H1 (cell line): ENCODE measurements at regions not wholly inside any gene's neighbourhood (a gene's known extent, or its start where the extent isn't known, plus 50 kb on each side); places are given as distances from the start of the nearest gene placed in this dataset.

ENCODE experiments used
- CTCF ChIA-PET: fragments of 300-600 bp; sonication (Branson Sonifier 250); formaldehyde crosslinking; loops from one replicate; lab custom pipeline; 2021; ENCODE audit not compliant: partially characterized antibody; lab: Charles Lee
- POLR2A ChIA-PET: fragments of 300-600 bp; sonication (Branson Sonifier 250); formaldehyde crosslinking; loops from one replicate; lab custom pipeline; 2021; ENCODE audit warnings: inconsistent platforms; ENCODE audit not compliant: partially characterized antibody; lab: Charles Lee
- DNase-seq, 2 experiments: peaks; one replicate each; pipeline versions ENCODE4 v3.0.0 to v3.0.0-alpha.2; 2010 to 2022; ENCODE audit warnings: low spot score in 2 of 2, low read depth in 1 of 2, mixed read lengths in 1 of 2
- FAIRE-seq: peaks from 2 replicates; lab custom pipeline; 2011; peaks lifted over from hg19 to GRCh38; lab: Jason Lieb, UNC
- H2AFZ ChIP-seq: 2 replicates; pipeline ENCODE4 v1.8.1; 2012; ENCODE audit warnings: low read length, inconsistent platforms
- H2AK5ac ChIP-seq: 2 replicates; pipeline ENCODE4 v1.6.1; 2013; ENCODE audit warnings: low read depth, low read length
- H2BK120ac ChIP-seq: replicated peaks from 2 replicates; pipeline ENCODE3; 2013; ENCODE audit warnings: low read depth, low read length, inconsistent platforms
- H2BK12ac ChIP-seq: 2 replicates; pipeline ENCODE4 v1.6.1; 2013; ENCODE audit warnings: low read depth, low read length
- H2BK15ac ChIP-seq: 2 replicates; pipeline ENCODE4 v1.6.1; 2013; ENCODE audit warnings: low read length
- H2BK20ac ChIP-seq: 2 replicates; pipeline ENCODE4 v1.6.1; 2013; ENCODE audit warnings: low read length
- H2BK5ac ChIP-seq: 2 replicates; pipeline ENCODE4 v1.6.1; 2013; ENCODE audit warnings: low read depth, low read length
- H3K14ac ChIP-seq: 2 replicates; pipeline ENCODE4 v1.6.1; 2013; ENCODE audit warnings: inconsistent platforms; ENCODE audit not compliant: insufficient read length
- H3K18ac ChIP-seq: 2 replicates; pipeline ENCODE4 v1.6.1; 2013; ENCODE audit warnings: low read length; ENCODE audit errors: extremely low read depth
- H3K23ac ChIP-seq: 2 replicates; pipeline ENCODE4 v1.6.1; 2013; ENCODE audit warnings: inconsistent platforms; ENCODE audit not compliant: insufficient read length
- H3K23me2 ChIP-seq: 2 replicates; pipeline ENCODE4 v1.6.1; 2013; ENCODE audit warnings: low read depth, low read length
- H3K27ac ChIP-seq: 2 replicates; pipeline ENCODE4 v1.6.1; 2011; ENCODE audit warnings: low read depth, low read length, inconsistent platforms
- H3K27me3 ChIP-seq, 4 experiments: replicated peaks in 1 of 4; 1 replicate in 1 of 4; 2 replicates in 3 of 4; pipeline versions ENCODE4 v1.6.1 to v1.8.1; 2011 to 2013; ENCODE audit warnings: low read length in 3 of 4, mild to moderate bottlenecking in 3 of 4, inconsistent platforms in 2 of 4, mixed read lengths in 2 of 4, moderate library complexity in 1 of 4; ENCODE audit not compliant: control insufficient read depth in 3 of 4, insufficient read depth in 3 of 4; ENCODE audit errors: extremely low read depth in 1 of 4
- H3K36me3 ChIP-seq, 4 experiments: 2 replicates each; pipeline versions ENCODE4 v1.6.1 to v1.8.1; 2011 to 2013; ENCODE audit warnings: mild to moderate bottlenecking in 4 of 4, low read length in 3 of 4, moderate library complexity in 2 of 4, control low read depth in 1 of 4, inconsistent platforms in 1 of 4; ENCODE audit not compliant: insufficient read depth in 4 of 4, control insufficient read depth in 2 of 4
- H3K4ac ChIP-seq: replicated peaks from 2 replicates; pipeline ENCODE3; 2013; ENCODE audit warnings: low read length, low read depth, mixed read lengths, inconsistent platforms; ENCODE audit not compliant: insufficient read length
- H3K4me1 ChIP-seq, 4 experiments: replicated peaks in 1 of 4; 1 replicate in 1 of 4; 2 replicates in 3 of 4; pipeline versions ENCODE4 v1.6.1 to v1.8.1; 2011 to 2013; ENCODE audit warnings: low read length in 3 of 4, inconsistent platforms in 2 of 4, mixed read lengths in 1 of 4; ENCODE audit not compliant: insufficient read depth in 4 of 4, control insufficient read depth in 3 of 4
- H3K4me2 ChIP-seq, 2 experiments: 2 replicates each; pipeline versions ENCODE4 v1.6.1 to v1.8.1; 2011 to 2013; ENCODE audit warnings: low read depth in 2 of 2, low read length in 2 of 2, control low read depth in 1 of 2, inconsistent platforms in 1 of 2, mild to moderate bottlenecking in 1 of 2; ENCODE audit not compliant: insufficient read depth in 1 of 2
- H3K4me3 ChIP-seq, 4 experiments: fragments of 200-600, 300-600 bp in 1 of 4; sonication (generic), shearing (Covaris generic), sonication (Bioruptor Twin) in 1 of 4; 2 replicates each; pipeline versions ENCODE4 v1.5.1 to v1.8.1; 2011 to 2016; ENCODE audit warnings: low read length in 4 of 4, low read depth in 3 of 4, control low read depth in 2 of 4, inconsistent platforms in 2 of 4, mild to moderate bottlenecking in 2 of 4, mixed read lengths in 1 of 4, moderate library complexity in 1 of 4; ENCODE audit not compliant: insufficient read depth in 2 of 4; ENCODE audit errors: extremely low read depth in 1 of 4
- H3K56ac ChIP-seq: replicated peaks from 2 replicates; pipeline ENCODE3; 2013; ENCODE audit warnings: low read depth, mild to moderate bottlenecking, mixed read lengths, low read length, inconsistent platforms; ENCODE audit not compliant: insufficient read length
- H3K79me1 ChIP-seq: 2 replicates; pipeline ENCODE4 v1.6.1; 2013; ENCODE audit warnings: low read depth, low read length, control low read depth
- H3K79me2 ChIP-seq, 2 experiments: 2 replicates each; pipeline versions ENCODE4 v1.6.1 to v1.8.1; 2012 to 2013; ENCODE audit warnings: low read length in 2 of 2, mild to moderate bottlenecking in 2 of 2, inconsistent platforms in 1 of 2; ENCODE audit not compliant: insufficient read depth in 2 of 2, control insufficient read depth in 1 of 2
- H3K9ac ChIP-seq, 4 experiments: replicated peaks in 1 of 4; 1 replicate in 1 of 4; 2 replicates in 3 of 4; pipeline versions ENCODE4 v1.6.1 to v1.8.1; 2011 to 2013; ENCODE audit warnings: low read depth in 3 of 4, low read length in 3 of 4, control low read depth in 2 of 4, mild to moderate bottlenecking in 2 of 4, moderate library complexity in 2 of 4, inconsistent platforms in 1 of 4; ENCODE audit errors: extremely low read depth in 1 of 4
- H3K9me3 ChIP-seq, 2 experiments: 2 replicates each; pipeline versions ENCODE4 v1.6.1 to v1.8.1; 2012 to 2013; ENCODE audit warnings: mild to moderate bottlenecking in 2 of 2, moderate library complexity in 2 of 2, control low read depth in 1 of 2, inconsistent platforms in 1 of 2, low read depth in 1 of 2, low read length in 1 of 2, mixed read lengths in 1 of 2; ENCODE audit not compliant: insufficient read depth in 2 of 2
- H4K20me1 ChIP-seq, 2 experiments: replicated peaks in 1 of 2; 2 replicates each; pipeline versions ENCODE3 to v1.8.1; 2011 to 2013; ENCODE audit warnings: inconsistent platforms in 2 of 2, low read length in 2 of 2, mild to moderate bottlenecking in 1 of 2; ENCODE audit not compliant: insufficient read depth in 2 of 2, control insufficient read depth in 1 of 2
- H4K5ac ChIP-seq: 2 replicates; pipeline ENCODE4 v1.6.1; 2013; ENCODE audit warnings: low read length, low read depth, mixed read lengths, inconsistent platforms; ENCODE audit not compliant: insufficient read length
- H4K8ac ChIP-seq: 2 replicates; pipeline ENCODE4 v1.8.0; 2013; ENCODE audit warnings: mild to moderate bottlenecking, moderate library complexity, low read length, inconsistent platforms; ENCODE audit not compliant: insufficient read depth; ENCODE audit errors: extremely low read depth
- H4K91ac ChIP-seq: replicated peaks from 2 replicates; pipeline ENCODE3; 2013; ENCODE audit warnings: low read length, mixed read lengths, inconsistent platforms; ENCODE audit not compliant: insufficient read length
- FOSL1 ChIP-seq: IDR thresholded peaks from 2 replicates; pipeline ENCODE4 v1.6.1; 2011; ENCODE audit warnings: mild to moderate bottlenecking, low read depth, low read length, moderate library complexity; ENCODE audit not compliant: insufficient read depth
- JUN ChIP-seq: IDR thresholded peaks from 2 replicates; pipeline ENCODE4 v1.6.1; 2011; ENCODE audit warnings: low read depth, mild to moderate bottlenecking, improper control_type of control experiment, low read length
- KDM4A ChIP-seq: IDR thresholded peaks from one replicate; pipeline ENCODE4 v1.7.1; 2012; ENCODE audit warnings: low read depth, mild to moderate bottlenecking, moderate library complexity, low read length, inconsistent platforms; ENCODE audit not compliant: severe bottlenecking
- POU5F1 ChIP-seq: IDR thresholded peaks from 2 replicates; pipeline ENCODE4 v1.6.1; 2011; ENCODE audit warnings: low read depth, mild to moderate bottlenecking, low read length, moderate library complexity
- SP4 ChIP-seq: IDR thresholded peaks from 2 replicates; pipeline ENCODE4 v1.6.1; 2012; ENCODE audit warnings: low read length, inconsistent platforms
- TAF1 ChIP-seq: IDR thresholded peaks from 2 replicates; pipeline ENCODE4 v1.6.1; 2011; ENCODE audit warnings: mild to moderate bottlenecking, low read depth, low read length
- TBP ChIP-seq: IDR thresholded peaks from 2 replicates; pipeline ENCODE4 v1.6.1; 2011; ENCODE audit warnings: low read depth, low read length, improper control_type of control experiment
- TCF12 ChIP-seq: IDR thresholded peaks from 2 replicates; pipeline ENCODE4 v1.6.1; 2011; ENCODE audit warnings: low read depth, mild to moderate bottlenecking, low read length
- WGBS, 2 experiments: shearing (Covaris generic) in 1 of 2; methylation state at CpG; one replicate each; pipeline versions ENCODE4 v1.1.6 to v1.1.7; 2013 to 2015; ENCODE audit warnings: low lambda C conversion rate in 2 of 2, mixed read lengths in 2 of 2, inconsistent platforms in 1 of 2, low coverage in 1 of 2, missing lambda C conversion rate in 1 of 2; ENCODE audit not compliant: insufficient replicate concordance in 2 of 2, insufficient coverage in 1 of 2, insufficient read length in 1 of 2; ENCODE audit errors: extremely low coverage in 1 of 2, missing lambda C conversion rate in 1 of 2; 5-methylcytosine and 5-hydroxymethylcytosine counted together

DNA sequence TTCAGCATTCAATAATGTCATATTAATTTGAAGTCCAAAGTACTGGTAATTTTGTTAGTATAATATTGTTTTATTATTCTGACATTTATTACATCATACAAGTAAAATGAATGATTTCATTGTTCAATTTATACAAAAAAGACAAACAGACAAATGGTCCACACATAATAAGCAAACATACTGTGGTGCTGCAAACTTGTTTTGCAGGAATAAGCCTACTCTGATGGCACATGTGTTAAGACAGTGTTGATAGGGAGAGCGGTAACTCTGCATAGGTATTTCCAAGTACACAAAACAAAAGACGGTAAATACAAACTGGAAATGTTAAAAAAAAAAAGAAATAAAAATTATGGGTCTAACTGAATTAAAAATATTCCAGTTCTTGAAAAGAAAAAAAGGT is 59.7 kb upstream of the DPYD start:
- Histone ChIP-seq H3K79me2 (no peaks in the 10 kb centered on the region), H3K4me3 (no peak overlapping the region), H2BK20ac (no peak overlapping the region), H3K27ac (no peak overlapping the region), H3K4me1 (no peaks in the 10 kb centered on the region), H4K5ac (no peak overlapping the region), H3K18ac (no peak overlapping the region), H2AFZ (no peak overlapping the region), H3K14ac (no peak overlapping the region), H3K4me2 (no peak overlapping the region), H3K9ac (no peak overlapping the region; a peak in 1 of 7 replicates), H2AK5ac (no peak overlapping the region), H3K56ac (no peak overlapping the region), H4K8ac (no peak overlapping the region), H2BK5ac (no peak overlapping the region), H3K79me1 (no peaks in the 10 kb centered on the region), H3K4ac (no peak overlapping the region), H4K20me1 (no peaks in the 10 kb centered on the region), H2BK120ac (no peak overlapping the region), H3K23me2 (no peaks in the 10 kb centered on the region), H4K91ac (no peak overlapping the region), H3K36me3 (no peaks in the 10 kb centered on the region), H3K27me3 (no peaks in the 10 kb centered on the region), H2BK12ac (no peak overlapping the region), H2BK15ac (no peak overlapping the region), H3K23ac (no peak overlapping the region), H3K9me3 (no peaks in the 10 kb centered on the region)
- DNase-seq (no peak), FAIRE-seq (no peak)
- WGBS, 2 experiments, result 85% methylated on average over 2 of the region's 2 CpGs; no CpG with 5 or more reads in 1 of the 2 experiments
- TF ChIP-seq TCF12 (no peak), TBP (no peak), SP4 (no peak), POU5F1 (no peak), TAF1 (no peak), FOSL1 (no peak), KDM4A (no peak), JUN (no peak)
- ChIA-PET CTCF (no interaction called here), POLR2A (no interaction called here)
